ENCODE measurements at regions not wholly inside any gene's neighbourhood (a gene's known extent, or its start where the extent isn't known, plus 50 kb on each side); places are given as distances from the start of the nearest gene placed in this dataset.

GRCh38 chr6:150549674-150550101, 50.0 kb upstream of the PLEKHG1 start:
- no peak overlapping the region for H3K4me3 ChIP-seq
- H3K27me3 ChIP-seq: no peaks in the 10 kb centered on the region
- no peak for DNase-seq
- intact Hi-C loops (cut with DNase I; ENCODE audit: low total_unique reads): no loop called here
- 78 to 79% (median 79%) methylated on average over 6 of the region's 6 CpGs for WGBS, 5 donors
- no peak overlapping the region for H3K27ac ChIP-seq
- no peaks in the 10 kb centered on the region for H3K36me3 ChIP-seq
- H3K9me3 ChIP-seq: no peaks in the 10 kb centered on the region
- no peak for TF ChIP-seq CTCF (IDR thresholded peaks at IDR 0.05)
- TF ChIP-seq POLR2AphosphoS5 (IDR thresholded peaks at IDR 0.05): no peak
- TF ChIP-seq POLR2A (IDR thresholded peaks at IDR 0.05): no peak
- no peak for TF ChIP-seq EP300 (IDR thresholded peaks at IDR 0.05)
- H3K4me1 ChIP-seq: peaks cover 0 to 3% (median 0%) of the 10 kb centered on the region in 4 donors

Measured in stomach (tissue), 8 donors.